Epidermal melanocyte (primary cell): ENCODE measurements at regions not wholly inside any gene's neighbourhood (a gene's known extent, or its start where the extent isn't known, plus 50 kb on each side); places are given as distances from the start of the nearest gene placed in this dataset.
"Not testable (repeated sequence)": the region's sequence is repeated elsewhere in the genome, so short reads cannot be mapped to it uniquely, and the experiment has no call there.

Experiments
- DNase-seq: peaks from one replicate; pipeline ENCODE4 v3.0.0; 2011; ENCODE audit warnings: low spot score; ENCODE audit not compliant: insufficient read length

GRCh38 chr12:114834621-114835020 lies 150.6 kb upstream of the TBX3 start:
- DNase-seq, result no peak

DNA sequence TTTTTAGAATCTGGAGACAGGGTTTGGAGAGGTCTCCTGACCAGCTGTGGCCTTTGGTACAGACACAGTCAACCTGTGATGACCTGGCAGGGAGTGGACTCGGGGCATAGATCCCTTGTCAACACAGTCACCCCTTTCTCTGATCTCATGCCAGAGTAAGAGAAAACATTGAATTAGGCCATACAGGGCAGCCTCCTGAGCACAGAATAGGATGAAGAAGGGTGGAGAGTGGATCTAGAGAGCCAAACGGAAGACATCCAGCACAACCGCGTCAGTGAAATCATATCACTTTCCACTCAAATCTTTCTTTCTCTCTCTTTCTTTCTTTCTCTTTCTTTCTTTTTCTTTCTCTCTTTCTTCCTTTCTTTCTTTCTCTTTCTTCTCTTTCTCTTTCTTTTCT lies 145.9 kb upstream of the TBX3 start:
- no peak for DNase-seq

GRCh38 chr12:114829244-114829643 lies 145.3 kb upstream of the TBX3 start:
- not testable (repeated sequence) for DNase-seq

GRCh38 chr12:114827461-114827860 lies 143.5 kb upstream of the TBX3 start:
- no peak for DNase-seq

- DNase-seq, result no peak
These were observed 142.3 kb upstream of the TBX3 start for GRCh38 chr12:114826244-114826643.

DNA sequence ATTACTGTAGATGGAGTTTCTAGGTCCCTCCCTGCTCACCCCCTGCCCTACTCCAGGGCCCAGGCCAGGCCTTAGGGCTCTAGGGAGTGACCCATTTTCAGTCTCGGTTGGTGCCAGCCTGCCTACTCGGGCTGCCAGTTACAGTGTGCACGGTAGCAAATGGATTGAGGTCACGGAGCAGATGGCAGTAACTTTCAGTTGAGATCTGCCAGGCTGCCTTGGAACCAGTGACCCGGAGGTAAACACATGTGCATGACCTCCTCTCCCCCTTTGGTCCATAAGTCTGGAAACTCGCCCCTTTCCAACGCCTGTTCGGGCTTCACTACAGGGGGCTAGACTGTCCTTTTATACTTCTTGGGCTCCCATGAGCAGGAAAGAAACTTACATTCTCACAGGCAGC lies 139.7 kb upstream of the TBX3 start:
- no peak for DNase-seq

DNA sequence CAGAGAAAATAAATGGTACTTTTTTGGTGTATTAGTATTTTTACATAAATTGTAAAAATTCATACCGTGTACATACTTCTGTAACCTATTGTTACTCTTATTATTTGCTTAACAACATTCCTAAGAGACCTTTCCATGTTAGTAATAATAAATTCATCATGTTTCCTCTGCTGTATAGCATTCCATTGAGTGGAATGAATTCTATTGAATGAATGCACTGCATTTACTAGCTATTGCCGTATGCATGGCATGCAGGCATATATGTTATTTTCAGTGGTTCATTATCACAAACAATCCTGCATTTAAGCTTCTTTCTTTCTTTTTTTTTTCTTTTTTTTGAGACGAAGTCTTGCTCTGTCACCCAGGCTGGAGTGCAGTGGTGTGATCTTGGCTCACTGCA lies 137.6 kb upstream of the TBX3 start:
- no peak for DNase-seq

- no peak for DNase-seq
These were observed 136.8 kb upstream of the TBX3 start for GRCh38 chr12:114820796-114821195.

DNA sequence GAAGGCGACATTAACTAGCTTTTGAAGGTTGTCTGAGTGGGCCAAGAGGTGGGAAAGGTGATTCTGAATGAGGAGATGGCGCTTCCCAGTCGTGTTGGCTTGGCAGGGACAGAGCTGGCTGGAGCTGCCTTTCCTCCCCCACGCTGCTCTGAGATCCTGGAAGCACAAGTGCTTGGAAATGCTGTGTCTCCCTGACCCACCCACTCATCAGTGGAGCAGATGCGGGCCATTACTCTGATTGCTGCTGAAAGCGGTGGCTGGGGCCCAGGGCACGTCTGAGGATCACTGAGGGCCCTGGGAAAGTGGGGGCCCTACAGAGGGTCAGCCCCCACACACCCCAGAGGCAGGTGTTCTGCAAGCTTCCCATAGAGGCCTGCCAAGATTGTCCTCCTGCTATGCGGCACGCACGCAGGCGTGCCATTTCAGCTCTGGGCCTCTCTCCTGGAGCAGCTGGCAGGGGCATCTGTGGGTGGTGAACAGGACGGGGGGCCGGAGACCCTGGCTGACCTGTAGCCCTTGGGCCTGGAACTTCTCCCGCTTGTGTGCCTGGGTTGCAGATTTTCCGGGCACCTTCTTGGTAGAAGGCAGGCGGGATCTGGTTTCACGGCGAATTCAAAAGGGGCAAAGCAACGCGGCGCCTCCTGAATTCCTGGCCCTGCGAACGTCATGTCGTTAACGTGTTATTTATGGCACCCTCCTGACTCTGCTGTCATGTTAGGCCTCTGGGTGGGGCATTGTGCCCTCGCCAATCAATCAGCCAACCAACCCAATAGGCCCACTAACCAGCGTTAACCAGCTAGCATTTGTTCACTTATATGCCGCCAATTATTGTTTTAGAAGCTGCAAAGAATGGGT lies 133.8 kb upstream of the TBX3 start:
- DNase-seq, result no peak

DNA sequence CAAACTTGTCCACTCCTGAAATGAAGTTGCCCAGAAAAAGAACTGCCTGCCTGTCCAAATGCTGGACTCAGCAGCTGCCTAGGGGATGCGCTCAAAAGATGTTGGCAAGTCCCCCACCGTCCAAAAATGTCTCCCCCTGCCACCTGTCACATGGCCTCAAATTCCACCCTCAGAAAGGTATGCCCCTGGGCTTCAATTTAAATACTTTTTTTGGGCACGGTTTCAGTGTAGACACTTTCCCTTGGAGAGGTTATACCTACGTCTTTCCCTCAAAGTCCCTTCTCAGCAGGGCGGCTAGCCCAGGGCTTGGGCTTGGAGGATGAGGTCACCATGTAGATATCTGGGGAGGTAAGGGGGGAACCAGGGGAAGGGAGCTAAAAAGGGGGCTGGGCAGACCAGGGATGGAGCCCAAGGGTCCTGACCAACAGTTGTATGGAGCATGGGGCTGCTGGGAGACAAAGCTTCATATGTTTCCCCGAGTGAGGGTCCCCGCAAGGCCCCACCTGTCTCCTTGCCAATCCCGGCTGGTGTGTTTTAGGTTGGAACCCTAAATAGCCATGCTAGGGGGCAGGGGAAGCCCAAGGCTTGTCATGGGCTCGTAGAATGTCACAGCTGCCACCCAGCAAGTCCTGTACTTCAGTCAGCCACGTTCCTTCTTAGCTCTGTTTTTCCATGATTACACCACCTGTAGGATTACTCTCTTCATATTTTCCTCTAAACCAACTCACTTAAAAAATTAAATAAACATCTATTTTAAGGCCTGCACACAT lies 131.2 kb upstream of the TBX3 start:
- DNase-seq, result no peak

GRCh38 chr12:114812858-114813761 lies 129.1 kb upstream of the TBX3 start:
- no peak for DNase-seq

DNA sequence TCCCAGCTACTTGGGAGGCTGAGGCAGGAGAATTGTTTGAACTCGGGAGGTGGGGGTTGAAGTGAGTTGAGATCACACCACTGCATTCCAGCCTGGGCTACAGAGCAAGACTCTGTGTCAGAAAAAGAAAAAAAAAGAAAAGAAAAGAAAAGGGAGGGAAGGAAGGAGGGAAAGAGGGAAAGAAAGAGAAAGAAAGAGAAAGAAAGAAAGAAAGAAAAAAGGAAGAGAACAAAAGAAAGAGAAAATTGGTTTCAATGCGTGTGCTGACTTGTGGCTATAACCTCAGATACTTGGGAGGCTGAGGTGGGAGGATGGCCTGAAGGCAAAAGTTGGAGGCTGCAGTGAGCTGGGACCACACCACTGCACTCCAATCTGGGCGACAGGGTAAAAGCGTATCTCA lies 128.4 kb upstream of the TBX3 start:
- DNase-seq, result no peak

- no peak for DNase-seq
These were observed 125.1 kb upstream of the TBX3 start for GRCh38 chr12:114809097-114809496.

DNA sequence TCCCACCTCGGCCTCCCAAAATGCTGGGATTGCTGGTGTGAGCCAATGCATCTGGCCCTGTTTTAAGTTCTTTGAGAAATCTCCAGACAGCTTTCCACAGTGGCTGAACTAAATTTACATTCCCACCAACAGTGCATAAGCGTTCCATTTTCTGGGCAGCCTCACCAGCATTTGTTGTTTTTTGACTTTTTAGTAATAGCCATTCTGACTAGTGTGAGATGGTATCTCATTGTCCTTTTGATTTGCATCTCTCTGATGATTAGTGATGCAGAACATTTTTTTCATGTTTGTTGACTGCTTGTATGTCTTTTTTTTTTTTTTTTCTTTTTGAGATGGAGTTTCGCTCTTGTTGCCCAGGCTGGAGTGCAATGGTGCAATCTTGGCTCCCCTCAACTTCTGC lies 117.4 kb upstream of the TBX3 start:
- DNase-seq, result not testable (repeated sequence)

DNA sequence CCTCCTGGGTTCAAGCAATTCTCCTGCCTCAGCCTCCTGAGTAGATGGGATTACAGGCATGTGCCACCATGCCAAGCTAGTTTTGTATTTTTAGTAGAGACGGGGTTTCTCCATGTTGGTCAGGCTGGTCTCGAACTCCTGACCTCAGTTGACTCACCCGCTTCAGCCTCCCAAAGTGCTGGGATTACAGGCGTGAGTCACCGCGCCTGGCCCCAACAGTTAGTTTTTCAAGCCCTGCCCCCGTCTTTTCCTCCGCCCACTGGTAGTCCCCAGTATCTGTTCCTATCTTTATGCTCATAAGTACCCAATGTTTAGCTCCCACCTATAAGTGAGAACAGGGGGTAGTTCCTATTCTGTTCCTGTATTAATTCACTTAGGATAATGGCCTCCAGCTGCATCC lies 116.6 kb upstream of the TBX3 start:
- not testable (repeated sequence) for DNase-seq

GRCh38 chr12:114799574-114800487 lies 115.9 kb upstream of the TBX3 start:
- no peak for DNase-seq

DNA sequence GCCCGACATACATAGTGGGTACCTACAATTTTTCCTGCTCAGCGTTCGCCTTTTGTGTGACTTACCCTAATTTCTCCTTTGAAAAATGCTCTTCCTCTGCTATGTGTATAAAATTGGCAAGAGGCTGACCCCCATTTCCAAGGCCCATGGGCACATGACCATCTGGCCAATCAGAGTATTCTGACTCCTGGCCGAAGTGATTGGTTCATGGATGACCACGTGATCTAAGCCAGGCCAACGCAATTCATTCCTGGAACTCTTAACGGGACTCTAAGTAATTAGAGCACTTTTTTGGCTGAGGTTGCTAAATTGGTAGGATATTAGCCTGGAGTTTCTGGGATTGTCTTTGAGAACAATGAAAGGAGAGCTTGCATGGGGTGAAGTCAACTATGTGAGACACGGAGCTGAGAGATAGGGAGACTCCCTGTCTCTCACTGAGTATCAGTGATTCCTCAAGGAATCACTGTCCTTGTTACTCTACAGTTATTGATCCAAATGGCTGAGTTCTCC lies 110.1 kb upstream of the TBX3 start:
- no peak for DNase-seq

GRCh38 chr12:114790276-114790675 lies 106.3 kb upstream of the TBX3 start:
- DNase-seq, result no peak

DNA sequence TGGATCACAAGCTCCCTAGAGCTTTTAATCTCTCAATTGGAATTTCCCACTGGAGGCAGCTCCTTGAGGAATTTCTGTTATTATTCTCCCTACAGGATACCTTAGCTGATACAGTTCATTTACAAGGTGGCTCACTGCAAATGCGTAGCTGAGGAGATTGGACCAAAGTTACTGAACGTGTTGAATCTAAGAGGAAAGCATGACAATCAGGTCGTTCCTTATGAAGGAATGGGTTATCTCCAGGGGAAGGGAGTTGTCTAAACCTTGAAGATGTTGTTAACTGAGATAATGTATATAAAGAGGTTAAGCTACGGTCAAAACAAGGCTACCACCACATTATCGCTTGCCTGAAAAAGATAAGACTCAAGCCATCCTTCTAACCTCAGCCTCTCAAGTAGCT lies 105.8 kb upstream of the TBX3 start:
- no peak for DNase-seq

DNA sequence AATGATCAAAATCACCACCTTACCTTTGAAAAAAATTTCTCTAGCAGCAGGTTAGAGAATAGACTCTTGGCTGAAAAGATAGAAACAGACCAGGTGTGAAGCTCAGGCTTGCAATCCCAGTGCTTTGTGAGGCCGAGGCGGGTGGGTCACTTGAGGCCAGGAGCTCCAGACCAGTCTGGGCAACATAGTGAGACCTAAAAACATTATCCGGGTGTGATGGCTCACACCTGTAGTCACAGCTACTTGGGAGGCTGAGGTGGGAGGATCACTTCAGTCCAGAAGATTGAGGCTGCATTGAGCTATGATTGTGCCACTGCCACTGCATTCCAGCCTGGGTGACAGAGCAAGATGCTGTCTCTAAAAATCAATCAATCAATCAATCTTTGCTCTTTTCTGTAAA lies 105.3 kb upstream of the TBX3 start:
- DNase-seq, result no peak
